HFF-Myc (cell line): ENCODE measurements at regions not wholly inside any gene's neighbourhood (a gene's known extent, or its start where the extent isn't known, plus 50 kb on each side); places are given as distances from the start of the nearest gene placed in this dataset.

Source experiments
- DNase-seq: peaks from one replicate; pipeline ENCODE4 v3.0.0-alpha.2; 2011; ENCODE audit warnings: low read depth; ENCODE audit errors: extremely low read depth
- H3K4me3 ChIP-seq: replicated peaks from 2 replicates; pipeline ENCODE4 v1.5.1; 2011; ENCODE audit warnings: low read depth, mild to moderate bottlenecking, control low read depth, low read length
- TF ChIP-seq, protein P1 (sequence below): IDR thresholded peaks from 2 replicates; pipeline ENCODE4 v1.5.1; 2012; ENCODE audit warnings: mild to moderate bottlenecking, low read depth, low read length, control low read depth; ENCODE audit errors: missing control alignments

DNA sequence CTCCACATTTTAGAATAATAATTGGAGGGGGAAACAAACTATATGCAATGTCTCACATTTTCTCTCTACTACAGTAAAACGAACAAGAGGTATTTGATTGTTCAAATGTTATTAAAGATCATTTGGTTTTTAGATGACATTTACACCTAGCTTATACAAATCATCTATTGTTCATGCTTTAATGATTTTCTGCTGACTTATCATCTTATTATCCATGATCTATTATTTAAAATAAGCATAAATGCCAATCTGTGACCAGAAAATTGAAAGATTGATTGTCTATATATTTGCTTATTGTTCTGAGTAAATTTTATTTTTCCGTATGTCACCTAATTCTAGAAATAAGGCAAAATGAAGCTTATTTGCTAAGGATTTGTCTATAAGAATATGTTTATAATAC lies 537.2 kb downstream of the KCNJ3 start:
- TF ChIP-seq, protein P1, sequence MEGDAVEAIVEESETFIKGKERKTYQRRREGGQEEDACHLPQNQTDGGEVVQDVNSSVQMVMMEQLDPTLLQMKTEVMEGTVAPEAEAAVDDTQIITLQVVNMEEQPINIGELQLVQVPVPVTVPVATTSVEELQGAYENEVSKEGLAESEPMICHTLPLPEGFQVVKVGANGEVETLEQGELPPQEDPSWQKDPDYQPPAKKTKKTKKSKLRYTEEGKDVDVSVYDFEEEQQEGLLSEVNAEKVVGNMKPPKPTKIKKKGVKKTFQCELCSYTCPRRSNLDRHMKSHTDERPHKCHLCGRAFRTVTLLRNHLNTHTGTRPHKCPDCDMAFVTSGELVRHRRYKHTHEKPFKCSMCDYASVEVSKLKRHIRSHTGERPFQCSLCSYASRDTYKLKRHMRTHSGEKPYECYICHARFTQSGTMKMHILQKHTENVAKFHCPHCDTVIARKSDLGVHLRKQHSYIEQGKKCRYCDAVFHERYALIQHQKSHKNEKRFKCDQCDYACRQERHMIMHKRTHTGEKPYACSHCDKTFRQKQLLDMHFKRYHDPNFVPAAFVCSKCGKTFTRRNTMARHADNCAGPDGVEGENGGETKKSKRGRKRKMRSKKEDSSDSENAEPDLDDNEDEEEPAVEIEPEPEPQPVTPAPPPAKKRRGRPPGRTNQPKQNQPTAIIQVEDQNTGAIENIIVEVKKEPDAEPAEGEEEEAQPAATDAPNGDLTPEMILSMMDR, result no peak
- DNase-seq, result no peak
- no peak overlapping the region for H3K4me3 ChIP-seq

DNA sequence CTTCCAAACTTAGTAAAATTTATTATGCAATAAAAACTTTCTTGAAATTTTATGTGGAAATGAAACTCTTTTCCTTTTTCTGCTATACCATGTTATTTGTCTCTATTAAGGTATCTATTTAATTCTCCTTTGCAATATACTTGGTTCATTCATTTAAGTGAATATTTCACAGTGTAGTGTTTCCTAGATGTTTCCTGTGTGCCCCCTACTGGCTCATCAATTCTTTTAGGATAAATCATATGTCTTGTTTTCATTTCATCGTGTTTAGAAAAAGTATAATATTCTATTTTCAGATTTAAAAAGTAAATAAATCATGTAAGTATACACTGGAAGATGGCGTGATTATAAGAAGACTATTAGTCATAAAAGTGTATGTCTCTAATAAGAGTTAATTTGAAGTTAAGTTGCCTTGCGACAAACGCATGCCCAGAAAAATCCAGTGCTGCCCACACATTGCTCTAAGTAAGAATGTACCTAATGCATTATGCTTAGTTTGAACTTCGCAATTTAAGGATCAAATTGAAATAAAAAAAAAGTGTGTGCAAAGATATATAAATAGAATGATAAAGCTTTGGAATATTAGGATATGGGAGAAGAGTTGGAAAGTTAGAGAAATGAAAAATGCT lies 525.4 kb downstream of the KCNJ3 start:
- no peak overlapping the region for H3K4me3 ChIP-seq
- TF ChIP-seq, protein P1, result no peak
- no peak for DNase-seq

DNA sequence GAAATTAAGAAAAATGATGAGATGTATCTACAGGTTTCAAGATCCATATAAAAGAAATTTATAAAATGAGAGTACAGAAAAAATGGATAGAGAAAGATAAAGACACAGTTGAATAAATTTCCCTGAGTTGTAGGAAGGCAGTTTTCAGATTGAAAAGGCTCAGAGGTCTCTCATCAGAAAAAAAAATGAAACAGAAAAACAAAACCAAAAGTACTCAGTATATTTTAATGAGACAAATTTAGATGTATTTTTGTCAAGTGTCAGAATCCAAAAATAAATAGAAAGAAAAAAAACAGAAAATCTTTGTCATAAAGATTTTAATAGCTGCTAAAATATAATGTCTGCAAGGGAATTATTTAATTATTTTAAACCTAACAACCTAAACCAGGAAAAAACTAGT lies 520.5 kb downstream of the KCNJ3 start:
- DNase-seq, result no peak
- no peak overlapping the region for H3K4me3 ChIP-seq
- TF ChIP-seq, protein P1, result no peak

DNA sequence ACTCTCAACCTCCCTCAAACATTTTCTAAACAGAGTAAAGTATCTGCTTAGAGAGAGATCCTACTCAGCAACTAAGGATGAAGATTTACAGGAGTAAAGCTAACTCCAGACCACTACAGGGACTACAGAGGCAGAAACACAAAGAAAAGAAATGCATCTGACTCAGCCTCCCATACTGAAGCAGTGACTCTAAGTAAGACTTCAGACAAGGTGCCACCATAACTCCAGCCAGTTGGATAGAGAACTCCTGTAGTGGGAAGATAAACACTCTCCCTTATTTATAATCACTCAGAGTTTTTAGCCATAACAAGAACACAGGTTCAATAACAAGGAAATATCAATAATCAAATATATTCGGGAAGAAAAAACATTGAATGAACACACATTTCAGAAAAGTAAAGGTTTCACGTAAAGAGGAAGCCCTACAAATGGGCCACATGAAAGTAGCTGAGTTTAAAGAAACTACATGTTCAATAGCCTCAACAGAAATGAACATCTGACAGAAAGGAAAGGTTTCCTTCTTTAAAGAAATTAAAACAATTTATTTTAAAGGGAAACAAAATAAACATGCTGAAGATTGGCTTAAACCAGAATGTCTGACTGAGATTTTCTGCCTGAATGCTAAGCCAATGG lies 519.9 kb downstream of the KCNJ3 start:
- TF ChIP-seq, protein P1, result no peak
- no peak overlapping the region for H3K4me3 ChIP-seq
- no peak for DNase-seq

DNA sequence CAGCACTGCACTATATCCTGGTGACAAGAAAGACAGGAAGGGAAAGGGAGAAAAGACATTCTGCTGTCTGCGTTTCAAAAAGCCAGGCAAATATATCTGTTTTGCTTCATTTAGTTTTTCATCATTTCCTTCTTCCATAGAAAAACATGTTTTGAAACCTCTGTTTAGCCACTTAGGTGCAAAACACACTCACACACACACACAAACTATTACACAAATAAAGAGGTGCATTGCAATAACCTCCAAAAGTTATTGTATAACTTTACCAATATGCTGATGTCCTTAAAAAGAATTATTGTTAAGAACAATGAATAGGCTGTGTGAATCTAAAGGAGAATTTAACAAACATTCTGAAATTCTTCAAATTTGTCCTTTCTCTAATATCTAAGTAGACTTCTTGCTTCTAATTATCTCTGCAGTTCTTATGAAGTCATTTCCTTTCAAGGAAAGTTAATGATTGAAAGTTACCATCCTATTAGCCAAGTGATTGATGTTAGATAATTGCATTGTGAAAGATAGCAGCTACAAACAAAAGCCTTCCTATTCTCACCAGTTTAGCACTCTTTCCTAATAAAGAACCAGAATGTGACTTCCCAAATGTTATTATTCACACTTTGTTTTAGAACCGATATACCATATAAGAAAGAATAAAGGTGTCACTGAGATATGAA lies 516.7 kb downstream of the KCNJ3 start:
- TF ChIP-seq, protein P1, result no peak

DNA sequence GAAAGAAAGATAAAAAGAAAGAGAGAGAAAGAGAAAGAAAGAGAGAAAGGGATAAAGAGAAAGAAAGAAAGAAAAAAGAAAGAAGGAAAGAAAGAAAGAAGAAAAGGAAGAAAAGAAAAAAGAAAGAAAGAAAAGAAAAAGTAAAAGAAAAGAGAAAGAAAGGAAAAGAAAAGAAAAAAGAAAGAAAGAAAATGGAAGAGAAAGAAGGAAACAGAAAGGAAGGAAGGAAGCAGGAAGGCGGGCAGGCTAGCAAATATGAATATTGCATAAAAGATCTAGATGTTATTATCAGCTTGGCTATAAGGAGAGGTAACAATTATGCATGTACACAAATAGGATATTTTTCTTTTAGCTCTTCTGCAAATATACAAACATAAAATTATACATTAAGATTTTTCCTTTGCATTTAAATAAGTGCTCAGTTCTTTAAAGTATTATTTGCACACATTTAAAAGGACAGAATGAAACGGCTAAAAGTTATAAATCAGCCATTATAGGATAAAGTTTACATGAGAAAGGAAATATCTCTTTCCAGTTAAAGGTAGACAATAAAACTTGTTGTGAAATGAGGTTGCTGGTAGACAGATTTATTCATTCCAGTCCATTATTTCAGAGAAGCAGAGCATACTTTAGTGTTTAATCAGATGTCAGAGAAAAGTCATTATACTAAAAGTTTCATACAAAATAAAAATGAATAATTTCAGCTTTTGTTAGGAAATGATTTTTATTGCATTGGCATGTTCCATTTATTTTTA lies 511.4 kb downstream of the KCNJ3 start:
- no peak overlapping the region for H3K4me3 ChIP-seq
- TF ChIP-seq, protein P1, result no peak
- no peak for DNase-seq

More for the DNA sequence above, 516.7 kb downstream of the KCNJ3 start:
- H3K4me3 ChIP-seq, result no peak overlapping the region
- DNase-seq, result no peak
